Nephron (organoid): ENCODE measurements at regions not wholly inside any gene's neighbourhood (a gene's known extent, or its start where the extent isn't known, plus 50 kb on each side); places are given as distances from the start of the nearest gene placed in this dataset.

Experiments used
- H3K27ac Mint-ChIP-seq, 3 experiments: 2 replicates each; pipeline ENCODE4 v1.8.0; 2020; ENCODE audit warnings: mixed read lengths in 3 of 3, mild to moderate bottlenecking in 2 of 3, moderate library complexity in 1 of 3
- H3K27me3 Mint-ChIP-seq: 2 replicates; pipeline ENCODE4 v1.8.0; 2021; ENCODE audit warnings: low read depth, mild to moderate bottlenecking, moderate library complexity, mixed read lengths
- H3K36me3 Mint-ChIP-seq: 2 replicates; pipeline ENCODE4 v1.8.0; 2020; ENCODE audit warnings: low read depth, mixed read lengths
- H3K4me1 Mint-ChIP-seq: 2 replicates; pipeline ENCODE4 v1.8.0; 2020; ENCODE audit warnings: mixed read lengths
- H3K4me3 Mint-ChIP-seq, 3 experiments: 2 replicates each; pipeline ENCODE4 v1.8.0; 2020; ENCODE audit warnings: mild to moderate bottlenecking in 3 of 3, mixed read lengths in 3 of 3, moderate library complexity in 2 of 3
- H3K9me3 Mint-ChIP-seq: 2 replicates; pipeline ENCODE4 v1.8.0; 2020; ENCODE audit warnings: mixed read lengths
- TF ChIP-seq, protein P1 (sequence below), 3 experiments: fragments of 200-600 bp; sonication (generic); IDR thresholded peaks; one replicate each; pipeline ENCODE4 v1.5.0; 2021; ENCODE audit warnings: antibody characterized with exemption in 3 of 3; ENCODE audit not compliant: unreplicated experiment in 3 of 3

DNA sequence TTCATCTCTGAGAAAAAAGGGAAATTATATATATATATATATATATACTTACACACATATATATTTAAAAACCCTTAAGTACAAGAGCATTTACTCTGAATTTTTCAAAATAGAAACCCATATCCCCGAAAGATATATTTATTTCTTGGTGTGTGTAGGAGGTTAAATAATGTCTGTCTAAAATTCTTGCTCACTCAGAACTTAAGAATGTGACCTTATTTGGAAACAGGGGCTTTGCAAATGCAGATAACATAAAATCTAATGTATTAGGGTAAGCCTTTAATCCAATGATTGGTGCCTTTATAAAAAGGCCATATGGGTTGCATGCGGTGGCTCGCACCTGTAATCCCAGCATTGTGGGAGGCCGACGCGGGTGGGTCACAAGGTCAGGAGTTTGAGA, 517.3 kb upstream of the TLE4 start:
- Mint-ChIP-seq H3K4me3 (no peak overlapping the region), H3K9me3 (peaks cover 5% of the 10 kb centered on the region), H3K27me3 (peaks cover 4% of the 10 kb centered on the region), H3K36me3 (no peaks in the 10 kb centered on the region), H3K4me1 (no peaks in the 10 kb centered on the region), H3K27ac (no peak overlapping the region)
- TF ChIP-seq, protein P1, sequence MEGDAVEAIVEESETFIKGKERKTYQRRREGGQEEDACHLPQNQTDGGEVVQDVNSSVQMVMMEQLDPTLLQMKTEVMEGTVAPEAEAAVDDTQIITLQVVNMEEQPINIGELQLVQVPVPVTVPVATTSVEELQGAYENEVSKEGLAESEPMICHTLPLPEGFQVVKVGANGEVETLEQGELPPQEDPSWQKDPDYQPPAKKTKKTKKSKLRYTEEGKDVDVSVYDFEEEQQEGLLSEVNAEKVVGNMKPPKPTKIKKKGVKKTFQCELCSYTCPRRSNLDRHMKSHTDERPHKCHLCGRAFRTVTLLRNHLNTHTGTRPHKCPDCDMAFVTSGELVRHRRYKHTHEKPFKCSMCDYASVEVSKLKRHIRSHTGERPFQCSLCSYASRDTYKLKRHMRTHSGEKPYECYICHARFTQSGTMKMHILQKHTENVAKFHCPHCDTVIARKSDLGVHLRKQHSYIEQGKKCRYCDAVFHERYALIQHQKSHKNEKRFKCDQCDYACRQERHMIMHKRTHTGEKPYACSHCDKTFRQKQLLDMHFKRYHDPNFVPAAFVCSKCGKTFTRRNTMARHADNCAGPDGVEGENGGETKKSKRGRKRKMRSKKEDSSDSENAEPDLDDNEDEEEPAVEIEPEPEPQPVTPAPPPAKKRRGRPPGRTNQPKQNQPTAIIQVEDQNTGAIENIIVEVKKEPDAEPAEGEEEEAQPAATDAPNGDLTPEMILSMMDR (IDR thresholded peaks at IDR 0.05; ENCODE audit: unreplicated experiment in 3 of 3) = no peak

DNA sequence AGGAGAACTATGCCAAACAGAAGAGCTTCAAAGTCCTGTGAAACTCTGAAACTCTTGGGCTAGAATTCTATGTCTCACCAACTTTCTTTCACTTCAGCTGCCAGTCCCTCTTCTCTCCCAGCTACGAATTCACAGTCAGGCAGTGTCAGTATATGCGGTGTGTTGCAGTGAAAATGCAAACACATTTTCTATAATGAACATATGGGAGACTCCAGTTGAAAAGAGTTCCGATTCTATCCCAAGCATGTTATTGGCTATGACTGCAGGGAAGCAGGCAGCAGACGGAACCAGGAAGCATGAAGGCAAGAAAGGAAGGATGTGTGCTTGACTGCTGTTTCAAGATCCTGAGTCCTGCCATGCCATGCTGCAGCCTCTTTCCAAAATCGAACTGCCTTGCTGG, 515.7 kb upstream of the TLE4 start:
- Mint-ChIP-seq H3K4me3 (no peak overlapping the region), H3K27me3 (peaks cover 4% of the 10 kb centered on the region), H3K36me3 (no peaks in the 10 kb centered on the region), H3K4me1 (no peaks in the 10 kb centered on the region), H3K9me3 (peaks cover 8% of the 10 kb centered on the region), H3K27ac (no peak overlapping the region)
- TF ChIP-seq, protein P1 (IDR thresholded peaks at IDR 0.05; ENCODE audit: unreplicated experiment in 3 of 3) = no peak

DNA sequence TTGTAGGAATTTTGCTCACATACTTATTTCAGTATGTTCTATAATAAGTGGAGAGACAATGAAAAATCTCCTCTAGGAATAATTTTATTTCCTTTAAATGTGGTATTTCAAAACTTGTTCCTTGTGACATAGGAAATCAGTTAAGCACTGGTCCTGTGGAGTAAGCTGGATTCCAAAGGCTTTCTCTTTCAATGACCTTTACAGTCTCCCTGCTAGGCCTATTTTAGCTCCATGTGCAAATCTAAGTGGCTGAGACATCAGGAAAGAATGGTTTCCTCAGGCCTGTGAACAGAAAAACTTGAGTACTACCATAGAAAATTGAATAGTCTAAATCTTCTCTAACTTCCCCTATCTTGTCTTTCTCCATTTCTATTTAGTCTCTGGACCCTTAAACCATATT, 514.2 kb upstream of the TLE4 start:
- Mint-ChIP-seq H3K4me3 (no peak overlapping the region), H3K27me3 (peaks cover 4% of the 10 kb centered on the region), H3K4me1 (peaks cover 5% of the 10 kb centered on the region), H3K36me3 (no peaks in the 10 kb centered on the region), H3K27ac (no peak overlapping the region), H3K9me3 (peaks cover 8% of the 10 kb centered on the region)
- TF ChIP-seq, protein P1 (IDR thresholded peaks at IDR 0.05; ENCODE audit: unreplicated experiment in 3 of 3) = no peak

DNA sequence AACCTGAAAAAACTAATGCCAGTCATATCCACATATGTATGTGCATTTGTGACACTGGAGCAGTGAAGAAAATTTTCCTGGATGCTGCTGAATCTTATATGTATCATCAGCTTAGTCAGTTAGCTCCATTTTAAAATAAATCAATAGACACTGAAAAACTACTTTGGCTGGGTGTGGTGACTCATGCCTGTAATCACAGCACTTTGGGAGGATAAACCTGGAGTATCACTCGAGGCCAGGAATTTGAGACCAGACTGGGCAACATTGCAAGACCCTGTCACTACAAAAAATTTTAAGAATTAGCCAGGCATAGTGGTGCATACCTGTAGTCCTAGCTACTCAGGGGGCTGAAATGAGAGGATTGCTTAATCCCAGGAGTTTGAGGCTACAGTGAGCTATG, 511.0 kb upstream of the TLE4 start:
- TF ChIP-seq, protein P1 (IDR thresholded peaks at IDR 0.05; ENCODE audit: unreplicated experiment in 3 of 3) = no peak
- Mint-ChIP-seq H3K27me3 (no peaks in the 10 kb centered on the region), H3K27ac (no peak overlapping the region), H3K4me3 (no peak overlapping the region), H3K36me3 (no peaks in the 10 kb centered on the region), H3K4me1 (peaks cover 5% of the 10 kb centered on the region), H3K9me3 (peaks cover 8% of the 10 kb centered on the region)

DNA sequence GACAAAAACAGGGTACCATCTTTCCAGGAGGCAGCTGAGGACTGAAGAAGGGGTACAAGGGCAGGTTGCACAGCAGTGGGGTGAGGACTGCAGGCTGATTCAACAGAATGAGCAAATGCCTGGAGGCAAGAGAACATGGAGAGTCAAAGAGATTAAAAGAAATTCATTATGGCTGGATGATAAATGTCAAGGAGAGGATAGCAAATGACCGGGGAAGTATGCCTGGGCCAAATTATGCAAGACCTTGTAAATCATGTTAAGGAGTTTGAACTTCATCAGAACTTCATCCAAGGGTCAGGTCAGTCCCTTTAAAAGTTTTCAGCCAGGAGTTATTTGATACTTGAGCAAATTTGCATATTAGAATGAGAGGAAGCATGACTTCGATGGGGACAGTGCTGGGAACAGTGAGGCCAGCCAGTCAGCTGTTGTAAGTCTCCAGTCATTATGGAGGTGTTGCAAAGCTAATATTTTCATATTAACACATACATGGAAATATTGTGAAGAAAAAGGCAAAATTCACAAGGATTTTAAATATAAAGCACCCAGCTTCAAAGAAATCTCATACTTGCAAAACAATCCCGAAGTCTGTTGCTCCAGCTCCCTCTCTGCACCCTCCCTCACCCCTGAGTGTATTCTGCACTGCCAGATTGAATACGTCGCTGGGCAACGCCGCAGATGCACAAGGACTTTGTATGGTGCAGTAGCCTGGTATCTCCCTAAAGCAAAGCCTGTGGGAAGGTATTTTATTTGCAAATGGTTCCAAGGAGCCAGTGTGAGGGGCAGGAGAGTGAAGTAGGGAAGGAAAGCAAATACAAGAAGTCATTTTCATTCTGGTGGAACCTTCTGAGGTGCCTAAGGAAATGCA, 509.8 kb upstream of the TLE4 start:
- TF ChIP-seq, protein P1 (IDR thresholded peaks at IDR 0.05; ENCODE audit: unreplicated experiment in 3 of 3) = no peak
- Mint-ChIP-seq H3K27me3 (no peaks in the 10 kb centered on the region), H3K4me1 (peaks cover 5% of the 10 kb centered on the region), H3K36me3 (no peaks in the 10 kb centered on the region), H3K9me3 (peaks cover 8% of the 10 kb centered on the region), H3K4me3 (no peak overlapping the region), H3K27ac (no peak overlapping the region)

DNA sequence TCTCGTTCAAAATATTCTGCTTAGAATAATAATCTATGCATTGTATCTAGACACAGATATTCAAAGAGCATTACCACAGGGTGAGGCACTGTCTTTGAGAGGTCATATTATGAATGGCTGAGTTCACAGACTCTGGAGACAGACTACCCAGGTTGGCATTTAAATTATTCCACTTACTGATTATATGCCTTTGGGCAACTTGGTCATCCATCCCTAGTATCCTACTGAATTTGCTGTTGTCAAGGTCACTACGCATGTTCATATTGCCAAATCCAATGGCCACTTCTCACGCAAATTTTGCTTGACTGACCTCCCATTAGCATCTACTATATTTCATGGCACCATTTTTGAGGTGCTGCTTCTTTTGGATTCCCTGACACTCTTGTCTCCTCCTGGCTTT, 498.6 kb upstream of the TLE4 start:
- Mint-ChIP-seq H3K9me3 (peaks cover 7% of the 10 kb centered on the region), H3K27ac (no peak overlapping the region), H3K27me3 (no peaks in the 10 kb centered on the region), H3K4me1 (no peaks in the 10 kb centered on the region), H3K36me3 (no peaks in the 10 kb centered on the region), H3K4me3 (no peak overlapping the region)
- TF ChIP-seq, protein P1 (IDR thresholded peaks at IDR 0.05; ENCODE audit: unreplicated experiment in 3 of 3) = no peak
